GM13977 (cell line): ENCODE measurements at regions not wholly inside any gene's neighbourhood (a gene's known extent, or its start where the extent isn't known, plus 50 kb on each side); places are given as distances from the start of the nearest gene placed in this dataset.

Experiments used
- DNase-seq: peaks from one replicate; pipeline ENCODE4 v3.0.0; 2012; ENCODE audit warnings: low spot score
- in situ Hi-C: fragments of 300-500 bp; cut with MboI; formaldehyde crosslinking; loops from one replicate; pipeline ENCODE4 v1.12.0; 2022; ENCODE audit warnings: low sequenced_read_pairs, low pct_unique_long_range_greater_than_20kb, mixed read lengths, inconsistent platforms; ENCODE audit not compliant: unreplicated experiment
- TF ChIP-seq, protein P1 (sequence below): IDR thresholded peaks from 2 replicates; pipeline ENCODE4 v1.5.1; 2012; ENCODE audit warnings: mild to moderate bottlenecking, control low read depth; ENCODE audit not compliant: insufficient read depth; ENCODE audit errors: extremely low read depth, missing control alignments

DNA sequence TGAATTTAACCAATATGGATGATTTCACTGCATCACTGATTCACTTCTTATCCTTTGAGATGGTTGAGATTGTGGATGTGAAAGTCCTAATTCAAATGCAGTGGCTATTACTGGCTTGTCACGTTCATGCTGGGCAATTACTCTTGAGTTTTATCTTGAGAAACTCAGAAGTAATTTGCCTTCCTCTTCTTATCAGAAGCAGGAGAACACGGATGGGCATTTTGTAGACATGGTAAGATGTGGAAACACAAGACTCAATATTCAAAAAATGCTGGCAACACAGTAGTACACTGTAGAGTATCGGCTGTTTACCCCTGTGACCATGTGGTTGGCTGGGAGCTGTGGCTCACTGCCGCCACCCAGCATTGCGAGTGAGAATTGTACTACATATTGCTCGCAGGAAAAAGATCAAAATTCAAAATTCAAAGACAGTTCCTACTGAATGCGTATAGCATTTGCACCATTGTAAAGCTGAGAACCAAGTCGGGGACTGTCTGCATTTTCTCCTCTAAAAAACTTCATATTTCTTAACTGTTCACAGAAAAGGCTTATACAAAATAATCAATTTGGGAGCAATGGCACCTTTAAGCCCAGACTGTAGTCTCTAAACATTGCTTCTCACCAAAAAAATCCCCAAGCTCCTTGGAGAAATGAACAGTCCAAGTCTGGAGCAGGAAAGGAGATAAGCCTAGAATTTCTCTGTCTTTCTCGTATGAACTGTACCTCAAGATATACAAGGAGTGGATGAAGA, 61.9 kb upstream of the ELOVL5 start:
- TF ChIP-seq, protein P1, sequence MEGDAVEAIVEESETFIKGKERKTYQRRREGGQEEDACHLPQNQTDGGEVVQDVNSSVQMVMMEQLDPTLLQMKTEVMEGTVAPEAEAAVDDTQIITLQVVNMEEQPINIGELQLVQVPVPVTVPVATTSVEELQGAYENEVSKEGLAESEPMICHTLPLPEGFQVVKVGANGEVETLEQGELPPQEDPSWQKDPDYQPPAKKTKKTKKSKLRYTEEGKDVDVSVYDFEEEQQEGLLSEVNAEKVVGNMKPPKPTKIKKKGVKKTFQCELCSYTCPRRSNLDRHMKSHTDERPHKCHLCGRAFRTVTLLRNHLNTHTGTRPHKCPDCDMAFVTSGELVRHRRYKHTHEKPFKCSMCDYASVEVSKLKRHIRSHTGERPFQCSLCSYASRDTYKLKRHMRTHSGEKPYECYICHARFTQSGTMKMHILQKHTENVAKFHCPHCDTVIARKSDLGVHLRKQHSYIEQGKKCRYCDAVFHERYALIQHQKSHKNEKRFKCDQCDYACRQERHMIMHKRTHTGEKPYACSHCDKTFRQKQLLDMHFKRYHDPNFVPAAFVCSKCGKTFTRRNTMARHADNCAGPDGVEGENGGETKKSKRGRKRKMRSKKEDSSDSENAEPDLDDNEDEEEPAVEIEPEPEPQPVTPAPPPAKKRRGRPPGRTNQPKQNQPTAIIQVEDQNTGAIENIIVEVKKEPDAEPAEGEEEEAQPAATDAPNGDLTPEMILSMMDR, result peak; percentile 95
- in situ Hi-C loops, result loop anchor here (10.0 kb wide), 1 partner anchor 236 kb away; no protein-coding TSS in a partner anchor
- DNase-seq, result peak; percentile 52

- no peak for DNase-seq
- TF ChIP-seq, protein P1, result no peak
- in situ Hi-C loops, result no loop called here
Measured at GRCh38 chr6:53408826-53409225, 60.1 kb upstream of the ELOVL5 start.

DNA sequence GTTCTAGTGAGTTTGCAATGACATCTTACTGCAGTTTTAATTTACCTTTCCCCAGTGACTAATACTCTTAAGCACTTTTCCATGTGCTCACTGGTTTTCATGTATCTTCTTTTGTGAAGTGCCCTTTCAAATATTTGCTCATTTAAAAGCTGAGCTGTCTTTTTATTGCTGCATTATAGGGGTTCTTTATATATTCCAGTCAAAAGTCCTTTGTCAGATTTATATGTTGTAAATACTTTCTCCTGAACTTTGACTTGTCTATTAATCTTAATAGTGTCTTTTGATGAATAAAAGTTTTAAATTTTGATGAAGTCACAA, 50.2 kb upstream of the ELOVL5 start:
- no peak for DNase-seq
- in situ Hi-C loops, result no loop called here
- TF ChIP-seq, protein P1, result no peak

- TF ChIP-seq, protein P1, result no peak
- DNase-seq, result no peak
- in situ Hi-C loops, result no loop called here
Measured at GRCh38 chr6:53398247-53399026, 49.7 kb upstream of the ELOVL5 start.
